ENCODE measurements at regions not wholly inside any gene's neighbourhood (a gene's known extent, or its start where the extent isn't known, plus 50 kb on each side); places are given as distances from the start of the nearest gene placed in this dataset.

- WGBS, 3 donors: 82 to 100% (median 86%) methylated on average over 1 of the region's 1 CpG
- TF ChIP-seq CTCF (IDR thresholded peaks at IDR 0.05) (no peak), POLR2A (IDR thresholded peaks at IDR 0.05) (no peak), EP300 (IDR thresholded peaks at IDR 0.05) (no peak)
- H3K9me3 ChIP-seq: no peaks in the 10 kb centered on the region
- H3K4me3 ChIP-seq: no peak overlapping the region
- no peak overlapping the region for H3K27ac ChIP-seq
- DNase-seq: no peak
- no peaks in the 10 kb centered on the region for H3K36me3 ChIP-seq
- no peaks in the 10 kb centered on the region for H3K4me1 ChIP-seq (ENCODE audit: insufficient read depth)
- intact Hi-C loops (cut with DNase I): no loop called here
- H3K27me3 ChIP-seq: no peaks in the 10 kb centered on the region
Observed at GRCh38 chr2:240269886-240270285, 129.4 kb upstream of the OTOS start.

DNA sequence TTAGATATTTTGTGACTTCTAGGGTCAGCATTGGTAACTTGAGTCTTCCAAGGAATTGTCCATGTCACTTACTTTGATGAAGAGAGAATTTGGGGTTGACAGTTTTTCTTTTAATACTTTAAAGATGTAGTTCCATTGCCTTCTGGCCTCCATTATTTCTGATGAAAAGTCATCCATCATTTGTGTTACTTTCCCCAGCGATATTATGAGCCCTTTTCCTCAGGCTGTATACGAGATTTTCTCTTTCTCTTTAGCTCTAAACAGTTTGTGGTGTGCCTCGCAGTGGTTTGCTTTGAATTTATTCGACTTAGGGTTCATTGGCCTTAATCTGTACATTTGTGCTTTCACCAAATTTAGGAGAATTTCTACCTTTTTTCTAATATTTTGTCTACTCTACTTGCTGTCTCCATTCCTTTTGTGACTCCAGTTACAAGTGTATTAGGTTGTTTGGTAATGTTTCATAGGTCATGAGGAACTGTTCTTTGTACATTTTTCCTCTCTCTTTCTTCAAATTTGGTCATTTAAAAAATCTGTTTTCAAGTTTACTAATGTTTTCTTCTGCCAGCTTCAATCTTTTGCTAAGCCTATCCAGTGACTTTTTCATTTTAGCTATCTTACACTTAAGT is 131.4 kb upstream of the OTOS start:
- Histone ChIP-seq H3K4me3 (no peak overlapping the region), H3K27me3 (no peaks in the 10 kb centered on the region), H3K4me1 (ENCODE audit: insufficient read depth) (no peaks in the 10 kb centered on the region), H3K36me3 (no peaks in the 10 kb centered on the region), H3K9me3 (no peaks in the 10 kb centered on the region), H3K27ac (no peak overlapping the region)
- TF ChIP-seq CTCF (IDR thresholded peaks at IDR 0.05) (no peak), EP300 (IDR thresholded peaks at IDR 0.05) (no peak), POLR2A (IDR thresholded peaks at IDR 0.05) (no peak)
- 72 to 78% (median 74%) methylated on average over 4 of the region's 4 CpGs for WGBS, 3 donors
- no peak for DNase-seq
- intact Hi-C loops (cut with DNase I): no loop called here

- Histone ChIP-seq H3K27ac (no peak overlapping the region), H3K27me3 (no peaks in the 10 kb centered on the region), H3K36me3 (no peaks in the 10 kb centered on the region), H3K4me1 (ENCODE audit: insufficient read depth) (no peaks in the 10 kb centered on the region), H3K4me3 (no peak overlapping the region), H3K9me3 (no peaks in the 10 kb centered on the region)
- no peak for DNase-seq
- 49 to 55% (median 52%) methylated on average over 2 of the region's 2 CpGs for WGBS, 3 donors
- intact Hi-C loops (cut with DNase I): no loop called here
- no peak for TF ChIP-seq POLR2A (IDR thresholded peaks at IDR 0.05)
- no peak for TF ChIP-seq EP300 (IDR thresholded peaks at IDR 0.05)
- no peak for TF ChIP-seq CTCF (IDR thresholded peaks at IDR 0.05)
Observed at GRCh38 chr2:240275386-240275785, 134.9 kb upstream of the OTOS start.

DNA sequence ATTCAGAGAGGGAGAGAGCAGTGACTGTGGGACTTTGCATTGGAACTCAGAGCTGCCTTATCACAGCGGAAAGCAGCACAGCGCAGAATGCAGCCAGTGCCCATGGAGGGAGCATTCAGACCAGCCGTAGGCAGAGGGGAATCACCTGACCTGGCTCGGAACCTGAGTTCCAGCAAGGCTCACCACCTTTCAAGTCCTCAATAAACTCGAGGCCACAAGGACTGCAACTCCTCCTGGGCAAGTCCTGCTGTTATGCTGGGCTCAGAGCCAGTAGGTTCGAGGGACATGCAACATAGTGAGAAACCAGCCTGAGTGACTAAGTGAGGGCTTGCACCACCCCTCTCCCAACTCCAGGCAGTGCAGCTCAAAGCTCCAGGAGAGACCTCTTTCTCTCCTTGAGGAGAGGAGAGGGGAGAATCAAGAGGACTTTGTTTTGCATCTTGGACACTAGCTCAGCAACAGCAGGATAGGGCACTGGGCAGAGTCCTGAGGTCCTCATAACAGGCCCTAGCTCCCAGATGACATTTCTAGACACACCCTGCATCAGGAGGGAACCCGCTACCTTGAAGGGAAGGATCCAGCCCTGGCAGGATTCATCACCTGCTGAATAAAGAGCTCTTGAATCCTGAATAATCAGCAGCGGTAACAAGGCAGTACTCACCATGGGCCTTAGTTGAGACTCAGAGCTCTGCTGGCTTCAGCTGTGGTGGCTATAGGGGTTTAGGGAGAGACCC is 136.8 kb upstream of the OTOS start:
- no peak for TF ChIP-seq EP300 (IDR thresholded peaks at IDR 0.05)
- no peak for TF ChIP-seq POLR2A (IDR thresholded peaks at IDR 0.05)
- TF ChIP-seq CTCF (IDR thresholded peaks at IDR 0.05): no peak
- intact Hi-C loops (cut with DNase I): no loop called here
- no peaks in the 10 kb centered on the region for H3K9me3 ChIP-seq
- WGBS, 3 donors: 55 to 63% (median 58%) methylated on average over 8 of the region's 8 CpGs
- no peaks in the 10 kb centered on the region for H3K27me3 ChIP-seq
- no peak overlapping the region for H3K4me3 ChIP-seq
- H3K27ac ChIP-seq: no peak overlapping the region
- no peaks in the 10 kb centered on the region for H3K36me3 ChIP-seq
- H3K4me1 ChIP-seq (ENCODE audit: insufficient read depth): no peaks in the 10 kb centered on the region
- peak in 1 of 5 donors; percentile 14 for DNase-seq
